OCI-LY3 (cell line): ENCODE measurements at regions not wholly inside any gene's neighbourhood (a gene's known extent, or its start where the extent isn't known, plus 50 kb on each side); places are given as distances from the start of the nearest gene placed in this dataset.

ENCODE experiments used
- H2AFZ ChIP-seq: fragments of 200-600, 300-600 bp; shearing (Covaris generic); 2 replicates; pipeline ENCODE4 v1.6.0; 2014; ENCODE audit warnings: antibody characterized with exemption, low read depth, low read length
- H3K27ac ChIP-seq: fragments of 200-600, 300-600 bp; sonication (generic); 2 replicates; pipeline ENCODE4 v1.5.1; 2014; ENCODE audit warnings: mild to moderate bottlenecking, low read length, moderate library complexity, mixed read lengths
- H3K27me3 ChIP-seq: fragments of 200-600, 300-600 bp; sonication (generic); 2 replicates; pipeline ENCODE4 v1.6.1; 2014; ENCODE audit warnings: low read depth, low read length, mixed read lengths
- H3K36me3 ChIP-seq: fragments of 200-600, 300-600 bp; sonication (generic); replicated peaks from 2 replicates; pipeline ENCODE3; 2014; ENCODE audit warnings: low read depth, low read length, mixed read lengths
- H3K4me1 ChIP-seq: fragments of 300-600, 200-600 bp; sonication (generic); 2 replicates; pipeline ENCODE4 v1.6.1; 2014; ENCODE audit warnings: low read length, mixed read lengths
- H3K4me2 ChIP-seq: fragments of 200-600, 300-600 bp; sonication (generic); 2 replicates; pipeline ENCODE4 v1.6.1; 2014; ENCODE audit warnings: low read length, mixed read lengths
- H3K4me3 ChIP-seq: fragments of 300-600, 200-600 bp; sonication (generic); 2 replicates; pipeline ENCODE4 v1.5.1; 2014; ENCODE audit warnings: antibody characterized with exemption, mild to moderate bottlenecking, low read length, moderate library complexity
- H3K79me2 ChIP-seq: fragments of 300-600, 200-600 bp; shearing (Covaris generic); 2 replicates; pipeline ENCODE4 v1.6.1; 2014; ENCODE audit warnings: mild to moderate bottlenecking, low read length, mixed read lengths
- H3K9ac ChIP-seq: fragments of 300-600, 200-600 bp; shearing (Covaris generic); 2 replicates; pipeline ENCODE4 v1.6.0; 2014; ENCODE audit warnings: mild to moderate bottlenecking, low read length, moderate library complexity
- H3K9me3 ChIP-seq: fragments of 200-600, 300-600 bp; shearing (Covaris generic); 2 replicates; pipeline ENCODE4 v1.6.1; 2014; ENCODE audit warnings: low read length, mixed read lengths; ENCODE audit not compliant: insufficient read depth
- H4K20me1 ChIP-seq: fragments of 200-600, 300-600 bp; sonication (generic); 2 replicates; pipeline ENCODE4 v1.6.1; 2016; ENCODE audit warnings: low read length, mixed read lengths; ENCODE audit not compliant: insufficient read depth
- EZH2phosphoT487 ChIP-seq: fragments of 200-600 bp; shearing (Covaris generic); IDR thresholded peaks from 2 replicates; pipeline ENCODE4 v1.6.1; 2018; ENCODE audit warnings: antibody characterized with exemption, mixed run types, low read depth
- TF ChIP-seq, protein P1 (sequence below): fragments of 200-600, 300-600 bp; sonication (generic); IDR thresholded peaks from 2 replicates; pipeline ENCODE4 v1.5.1; 2014; ENCODE audit warnings: antibody characterized with exemption, low read length, low read depth

DNA sequence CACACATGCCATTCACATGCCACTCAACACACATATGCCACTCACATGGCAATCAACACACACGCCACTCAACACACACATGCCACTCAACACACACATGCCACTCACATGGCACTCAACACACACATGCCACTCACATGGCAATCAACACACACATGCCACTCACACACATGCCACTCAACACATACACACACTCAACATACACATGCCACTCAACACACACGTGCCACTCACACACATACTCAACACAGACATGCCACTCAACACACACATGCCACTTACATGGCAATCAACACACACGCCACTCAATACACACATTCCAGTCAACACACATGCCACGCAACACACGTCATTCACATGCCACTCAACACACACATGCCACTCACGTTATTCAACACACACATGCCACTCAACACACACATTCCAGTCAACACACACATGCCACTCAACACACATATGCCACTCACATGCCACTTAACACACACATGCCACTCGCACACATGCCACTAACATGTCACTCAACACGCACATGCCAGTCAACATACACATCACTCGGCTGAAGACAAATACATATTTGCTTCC lies 182.9 kb downstream of the NPHP4 start:
- Histone ChIP-seq H3K9ac (no peak overlapping the region), H3K4me2 (no peak overlapping the region), H3K27ac (no peak overlapping the region), H3K79me2 (no peaks in the 10 kb centered on the region), H3K4me1 (no peaks in the 10 kb centered on the region), H2AFZ (no peak overlapping the region), H3K4me3 (no peak overlapping the region), H3K9me3 (no peaks in the 10 kb centered on the region), H3K36me3 (no peaks in the 10 kb centered on the region), H4K20me1 (no peaks in the 10 kb centered on the region), H3K27me3 (no peaks in the 10 kb centered on the region)
- TF ChIP-seq EZH2phosphoT487, result no peak
- TF ChIP-seq, protein P1, sequence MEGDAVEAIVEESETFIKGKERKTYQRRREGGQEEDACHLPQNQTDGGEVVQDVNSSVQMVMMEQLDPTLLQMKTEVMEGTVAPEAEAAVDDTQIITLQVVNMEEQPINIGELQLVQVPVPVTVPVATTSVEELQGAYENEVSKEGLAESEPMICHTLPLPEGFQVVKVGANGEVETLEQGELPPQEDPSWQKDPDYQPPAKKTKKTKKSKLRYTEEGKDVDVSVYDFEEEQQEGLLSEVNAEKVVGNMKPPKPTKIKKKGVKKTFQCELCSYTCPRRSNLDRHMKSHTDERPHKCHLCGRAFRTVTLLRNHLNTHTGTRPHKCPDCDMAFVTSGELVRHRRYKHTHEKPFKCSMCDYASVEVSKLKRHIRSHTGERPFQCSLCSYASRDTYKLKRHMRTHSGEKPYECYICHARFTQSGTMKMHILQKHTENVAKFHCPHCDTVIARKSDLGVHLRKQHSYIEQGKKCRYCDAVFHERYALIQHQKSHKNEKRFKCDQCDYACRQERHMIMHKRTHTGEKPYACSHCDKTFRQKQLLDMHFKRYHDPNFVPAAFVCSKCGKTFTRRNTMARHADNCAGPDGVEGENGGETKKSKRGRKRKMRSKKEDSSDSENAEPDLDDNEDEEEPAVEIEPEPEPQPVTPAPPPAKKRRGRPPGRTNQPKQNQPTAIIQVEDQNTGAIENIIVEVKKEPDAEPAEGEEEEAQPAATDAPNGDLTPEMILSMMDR, result no peak

DNA sequence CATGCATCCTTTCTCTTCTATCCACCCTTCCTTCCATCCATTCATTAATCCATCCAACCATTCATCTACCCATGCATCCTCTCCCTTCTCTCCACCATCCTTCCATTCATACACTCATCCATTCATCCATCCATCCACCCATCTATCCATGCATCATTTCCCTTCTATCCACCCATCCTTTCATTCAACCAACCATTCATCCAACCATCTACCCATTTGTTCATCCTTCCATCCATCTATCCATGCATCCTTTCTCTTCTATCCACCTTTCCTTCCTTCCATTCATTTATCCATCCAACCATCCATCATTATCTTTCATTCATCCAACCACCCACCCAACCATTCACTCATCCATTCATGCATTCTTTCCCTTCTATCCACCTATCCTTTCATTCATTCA lies 188.4 kb downstream of the NPHP4 start:
- no peak overlapping the region for H2AFZ ChIP-seq
- H4K20me1 ChIP-seq, result no peaks in the 10 kb centered on the region
- H3K4me3 ChIP-seq, result no peak overlapping the region
- no peaks in the 10 kb centered on the region for H3K4me1 ChIP-seq
- H3K36me3 ChIP-seq, result no peaks in the 10 kb centered on the region
- no peak overlapping the region for H3K9ac ChIP-seq
- TF ChIP-seq EZH2phosphoT487, result no peak
- TF ChIP-seq, protein P1, result no peak
- H3K79me2 ChIP-seq, result no peaks in the 10 kb centered on the region
- no peak overlapping the region for H3K27ac ChIP-seq
- no peak overlapping the region for H3K4me2 ChIP-seq
- no peaks in the 10 kb centered on the region for H3K9me3 ChIP-seq
- no peaks in the 10 kb centered on the region for H3K27me3 ChIP-seq

DNA sequence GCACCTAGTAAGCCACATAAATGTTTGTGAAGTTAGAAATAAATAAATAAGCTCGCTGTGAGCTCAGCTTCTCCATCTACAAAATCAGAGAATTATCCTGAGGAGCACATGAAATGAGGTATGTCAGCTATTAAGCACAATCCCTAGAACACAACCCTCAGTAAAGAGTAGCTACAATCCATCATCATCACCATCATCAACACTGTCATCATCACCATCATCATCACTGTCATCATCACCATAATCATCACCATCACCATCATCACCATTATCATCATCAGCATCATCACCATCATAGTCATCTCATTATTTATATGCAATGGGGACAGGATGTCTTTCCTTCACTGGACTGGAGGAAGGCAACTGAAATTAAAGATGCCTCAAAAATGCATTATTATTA lies 189.6 kb downstream of the NPHP4 start:
- Histone ChIP-seq H3K79me2 (no peaks in the 10 kb centered on the region), H3K4me1 (no peaks in the 10 kb centered on the region), H2AFZ (no peak overlapping the region), H3K4me3 (no peak overlapping the region), H4K20me1 (no peaks in the 10 kb centered on the region), H3K4me2 (no peak overlapping the region), H3K27ac (no peak overlapping the region), H3K27me3 (no peaks in the 10 kb centered on the region), H3K36me3 (no peaks in the 10 kb centered on the region), H3K9ac (no peak overlapping the region), H3K9me3 (no peaks in the 10 kb centered on the region)
- no peak for TF ChIP-seq EZH2phosphoT487
- TF ChIP-seq, protein P1, result no peak

DNA sequence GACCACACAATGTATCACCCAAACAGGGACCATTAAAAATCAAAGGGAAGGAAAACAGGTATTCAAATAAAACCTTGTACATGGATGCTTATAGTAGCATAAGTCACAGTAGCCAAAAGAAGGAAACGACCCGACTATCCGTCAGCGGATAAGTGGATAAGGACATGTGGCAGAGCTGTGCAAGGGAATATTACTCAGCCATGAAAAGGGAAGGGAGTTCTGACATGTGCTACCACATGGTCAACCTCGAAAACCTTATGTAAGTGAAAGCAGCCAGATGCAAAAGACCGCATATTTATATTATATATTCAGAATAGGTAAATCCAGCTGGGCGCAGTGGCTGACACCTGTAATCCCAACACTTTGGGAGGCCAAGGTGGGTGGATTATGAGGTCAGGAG lies 193.3 kb downstream of the NPHP4 start:
- no peak overlapping the region for H3K4me3 ChIP-seq

More for the DNA sequence above, 193.3 kb downstream of the NPHP4 start:
- Histone ChIP-seq H3K9me3 (no peaks in the 10 kb centered on the region), H2AFZ (no peak overlapping the region), H3K9ac (no peak overlapping the region), H3K27me3 (no peaks in the 10 kb centered on the region), H3K4me2 (no peak overlapping the region), H3K36me3 (no peaks in the 10 kb centered on the region), H3K79me2 (no peaks in the 10 kb centered on the region), H3K27ac (no peak overlapping the region), H3K4me1 (no peaks in the 10 kb centered on the region), H4K20me1 (no peaks in the 10 kb centered on the region)
- TF ChIP-seq EZH2phosphoT487, result no peak
- TF ChIP-seq, protein P1, result no peak
